IMR-90 (cell line): ENCODE measurements at regions not wholly inside any gene's neighbourhood (a gene's known extent, or its start where the extent isn't known, plus 50 kb on each side); places are given as distances from the start of the nearest gene placed in this dataset.

ENCODE experiments used
- ATAC-seq: fragments of 200-7000 bp; cut with Tn5 transposase; 2 replicates; pipeline ENCODE4 v1.9.1; 2020; ENCODE audit warnings: low read depth, mild to moderate bottlenecking, moderate library complexity
- BruUV-seq: library from RNA; stranded (reverse); fragments of 400-500 nt; replicated peaks from 2 replicates; lab custom pipeline; 2021; lab: Mats Ljungman, UMichigan
- CTCF ChIA-PET: fragments of 300-600 bp; formaldehyde crosslinking; extraction: SDS; loops from one replicate; lab custom pipeline; 2021; ENCODE audit warnings: antibody characterized with exemption; lab: Yijun Ruan, JAX
- POLR2A ChIA-PET: fragments of 300-600 bp; sonication (Branson Sonifier 250); formaldehyde crosslinking; loops from one replicate; lab custom pipeline; 2022; ENCODE audit warnings: antibody characterized with exemption; ENCODE audit not compliant: unreplicated experiment; lab: Charles Lee
- DNase-seq: peaks from one replicate; pipeline ENCODE4 v3.0.0; 2013
- H2AFZ ChIP-seq: replicated peaks from 2 replicates; pipeline ENCODE3; 2013; ENCODE audit warnings: low read length, mild to moderate bottlenecking; ENCODE audit not compliant: poor library complexity
- H2AK5ac ChIP-seq: 2 replicates; pipeline ENCODE4 v1.6.1; 2013; ENCODE audit warnings: low read depth, low read length, inconsistent platforms
- H2AK9ac ChIP-seq: replicated peaks from 2 replicates; pipeline ENCODE3; 2013; ENCODE audit warnings: mild to moderate bottlenecking, low read depth, low read length, moderate library complexity; ENCODE audit not compliant: poor library complexity
- H2BK120ac ChIP-seq: 2 replicates; pipeline ENCODE4 v1.6.1; 2013; ENCODE audit warnings: low read depth, low read length, inconsistent platforms
- H2BK15ac ChIP-seq: 3 replicates; pipeline ENCODE4 v1.6.1; 2013; ENCODE audit warnings: low read depth, low read length, inconsistent platforms
- H2BK20ac ChIP-seq: 2 replicates; pipeline ENCODE4 v1.6.1; 2013; ENCODE audit warnings: low read depth, mild to moderate bottlenecking, inconsistent platforms, low read length, moderate library complexity
- H2BK5ac ChIP-seq: 2 replicates; pipeline ENCODE4 v1.6.1; 2013; ENCODE audit warnings: mild to moderate bottlenecking, low read depth, low read length, inconsistent platforms; ENCODE audit not compliant: poor library complexity, severe bottlenecking
- H3K14ac ChIP-seq: replicated peaks from 2 replicates; pipeline ENCODE4 v1.6.1; 2013; ENCODE audit warnings: low read depth, low read length, inconsistent platforms
- H3K18ac ChIP-seq: 2 replicates; pipeline ENCODE4 v1.6.1; 2013; ENCODE audit warnings: low read depth, low read length, control low read depth
- H3K23ac ChIP-seq: 2 replicates; pipeline ENCODE4 v1.6.1; 2013; ENCODE audit warnings: low read depth, low read length, inconsistent platforms
- H3K27ac ChIP-seq: 2 replicates; pipeline ENCODE4 v1.5.1; 2013; ENCODE audit warnings: mild to moderate bottlenecking, control low read depth, low read length; ENCODE audit not compliant: insufficient read depth
- H3K27me3 ChIP-seq: 2 replicates; pipeline ENCODE4 v1.6.1; 2013; ENCODE audit warnings: low read length; ENCODE audit not compliant: control insufficient read depth, insufficient read depth
- H3K36me3 ChIP-seq: 2 replicates; pipeline ENCODE4 v1.6.1; 2013; ENCODE audit warnings: low read length, mixed read lengths; ENCODE audit not compliant: control insufficient read depth, insufficient read depth
- H3K4ac ChIP-seq: 2 replicates; pipeline ENCODE4 v1.6.1; 2013; ENCODE audit warnings: low read depth, low read length, inconsistent platforms
- H3K4me1 ChIP-seq: 2 replicates; pipeline ENCODE4 v1.6.1; 2013; ENCODE audit warnings: low read length, mixed read lengths; ENCODE audit not compliant: control insufficient read depth, insufficient read depth
- H3K4me2 ChIP-seq: 2 replicates; pipeline ENCODE4 v1.6.1; 2013; ENCODE audit warnings: low read depth, mild to moderate bottlenecking, control low read depth, low read length, moderate library complexity
- H3K4me3 ChIP-seq: 2 replicates; pipeline ENCODE4 v1.5.1; 2013; ENCODE audit warnings: low read depth, mild to moderate bottlenecking, control low read depth, low read length, moderate library complexity; ENCODE audit not compliant: insufficient read depth
- H3K56ac ChIP-seq: 2 replicates; pipeline ENCODE4 v1.6.1; 2013; ENCODE audit warnings: low read length, inconsistent platforms; ENCODE audit not compliant: insufficient read depth; ENCODE audit errors: extremely low read depth
- H3K79me1 ChIP-seq, 2 experiments: 2 replicates each; pipeline ENCODE4 v1.6.1; 2013; ENCODE audit warnings: low read length in 2 of 2, inconsistent platforms in 1 of 2, low read depth in 1 of 2
- H3K9ac ChIP-seq: 2 replicates; pipeline ENCODE4 v1.6.1; 2013; ENCODE audit warnings: low read depth, low read length, control low read depth
- H3K9me1 ChIP-seq: 2 replicates; pipeline ENCODE4 v1.6.1; 2013; ENCODE audit warnings: low read length, inconsistent platforms; ENCODE audit not compliant: insufficient read depth
- H3K9me3 ChIP-seq: 2 replicates; pipeline ENCODE4 v1.6.1; 2013; ENCODE audit warnings: low read length; ENCODE audit not compliant: control insufficient read depth, insufficient read depth
- H4K20me1 ChIP-seq: 2 replicates; pipeline ENCODE4 v1.6.1; 2013; ENCODE audit warnings: low read length, inconsistent platforms; ENCODE audit not compliant: insufficient read depth
- H4K5ac ChIP-seq: 2 replicates; pipeline ENCODE4 v1.6.1; 2013; ENCODE audit warnings: mild to moderate bottlenecking, low read depth, low read length, control low read depth
- H4K8ac ChIP-seq, 2 experiments: 2 replicates each; pipeline ENCODE4 v1.6.1; 2013; ENCODE audit warnings: low read depth in 2 of 2, low read length in 2 of 2, control low read depth in 1 of 2, inconsistent platforms in 1 of 2
- H4K91ac ChIP-seq: 2 replicates; pipeline ENCODE4 v1.6.1; 2013; ENCODE audit warnings: low read depth, low read length, inconsistent platforms; ENCODE audit not compliant: insufficient read depth
- CTCF ChIP-seq: conservative IDR thresholded peaks from 2 replicates; pipeline ENCODE4 v1.5.1; 2012; ENCODE audit warnings: mild to moderate bottlenecking, low read depth, low read length, improper control_type of control experiment
- RAD21 ChIP-seq: IDR thresholded peaks from 2 replicates; pipeline ENCODE4 v1.6.1; 2012; ENCODE audit warnings: low read length, improper control_type of control experiment
- SMC3 ChIP-seq: fragments of 150-350 bp; IDR thresholded peaks from 2 replicates; pipeline ENCODE4 v1.6.1; 2016; ENCODE audit warnings: low read depth, mild to moderate bottlenecking, antibody characterized with exemption, low read length, moderate library complexity
- WGBS, 2 experiments: methylation state at CpG; one replicate each; pipeline versions ENCODE4 v1.1.5 to v1.1.7; 2013; ENCODE audit warnings: missing lambda C conversion rate in 2 of 2; ENCODE audit not compliant: insufficient read length in 1 of 2; ENCODE audit errors: extremely low coverage in 2 of 2; 5-methylcytosine and 5-hydroxymethylcytosine counted together
- dilution Hi-C: fragments of 300-500 bp; cut with HindIII; formaldehyde crosslinking; loops from one replicate; pipeline ENCODE4 v1.14.3; 2018; ENCODE audit warnings: low sequenced_read_pairs; ENCODE audit not compliant: unreplicated experiment
- in situ Hi-C: fragments of 300-500 bp; cut with MboI; formaldehyde crosslinking; loops from 3 replicates; pipeline ENCODE4 v1.14.3; 2019; ENCODE audit warnings: low sequenced_read_pairs, inconsistent platforms, mixed read lengths
- intact Hi-C: fragments of 100-400 bp; cut with micrococcal nuclease; formaldehyde crosslinking; loops from 2 replicates; pipeline ENCODE4 v1.10.0; 2022

DNA sequence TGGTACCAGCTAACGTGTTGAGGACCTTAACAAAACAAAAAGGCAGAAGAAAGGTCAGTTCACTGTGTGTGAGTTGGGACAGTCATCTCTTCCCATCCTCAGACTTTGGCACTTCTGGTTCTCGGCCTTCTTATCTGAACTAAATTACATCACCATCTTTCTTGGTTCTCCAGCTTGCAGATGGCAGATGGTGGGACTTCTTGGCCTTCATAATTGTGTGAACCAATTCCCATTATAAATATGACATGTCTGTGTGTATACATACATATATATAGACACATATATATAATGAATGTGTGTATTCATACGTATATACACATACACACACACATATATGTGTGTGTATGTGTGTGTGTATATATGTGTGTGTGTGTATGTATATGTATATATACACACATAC lies 301.2 kb upstream of the TRIB2 start:
- no CpG with 5 or more reads among the region's 3 CpGs for WGBS, 2 experiments
- POLR2A ChIA-PET: interaction anchor here (0.5 kb wide), 1 partner anchor 191 kb away, joined by 3 read pairs; no protein-coding TSS in a partner anchor
- H3K27ac ChIP-seq: no peak overlapping the region
- peaks cover 8% of the 10 kb centered on the region for H3K4me1 ChIP-seq
- no peak overlapping the region for H3K18ac ChIP-seq
- H2BK15ac ChIP-seq: peak overlapping the region; percentile 38; the same call in 1 of the 3 replicates
- no peaks in the 10 kb centered on the region for H3K27me3 ChIP-seq
- intact Hi-C loops: loop anchor here (5.0 to 10.0 kb wide), 3 partner anchors 517 to 592 kb away; no protein-coding TSS in a partner anchor
- TF ChIP-seq RAD21 (no peak), CTCF (no peak), SMC3 (no peak)
- H2AFZ ChIP-seq: no peak overlapping the region
- H3K9ac ChIP-seq: no peak overlapping the region
- CTCF ChIA-PET: interaction anchor here (1.4 kb wide), 1 partner anchor 585 kb away, joined by 3 read pairs; no protein-coding TSS in a partner anchor
- BruUV-seq: no TSS peak
- no peak overlapping the region for H2BK5ac ChIP-seq
- no peak overlapping the region for H4K8ac ChIP-seq
- no peak overlapping the region for H3K4me2 ChIP-seq
- H2BK20ac ChIP-seq: no peak overlapping the region
- H4K5ac ChIP-seq: no peak overlapping the region
- H2AK9ac ChIP-seq: no peak overlapping the region
- H4K91ac ChIP-seq: no peak overlapping the region
- DNase-seq (no peak), ATAC-seq (no peak)
- no peak overlapping the region; the same call in 1 of the 2 replicates for H2AK5ac ChIP-seq
- H3K23ac ChIP-seq: no peak overlapping the region
- no peaks in the 10 kb centered on the region for H4K20me1 ChIP-seq
- H2BK120ac ChIP-seq: no peak overlapping the region
- dilution Hi-C loops: no loop called here
- no peak overlapping the region for H3K14ac ChIP-seq
- H3K9me1 ChIP-seq: peaks cover 5% of the 10 kb centered on the region
- H3K4ac ChIP-seq: no peak overlapping the region
- in situ Hi-C loops: loop anchor here (10.0 kb wide), 1 partner anchor 299 kb away; the partner anchor contains the start of gene TRIB2
- H3K56ac ChIP-seq: no peak overlapping the region
- no peaks in the 10 kb centered on the region; the same call in none of the 2 replicates for H3K9me3 ChIP-seq
- no peaks in the 10 kb centered on the region for H3K36me3 ChIP-seq
- no peaks in the 10 kb centered on the region for H3K79me1 ChIP-seq
- H3K4me3 ChIP-seq: no peak overlapping the region
